A673 (cell line): ENCODE measurements at regions not wholly inside any gene's neighbourhood (a gene's known extent, or its start where the extent isn't known, plus 50 kb on each side); places are given as distances from the start of the nearest gene placed in this dataset.

Source experiments
- EZH2 ChIP-seq: fragments of 200-600 bp; sonication (generic); IDR thresholded peaks from 2 replicates; pipeline ENCODE4 v1.6.1; 2017; ENCODE audit warnings: borderline replicate concordance, low read depth, mild to moderate bottlenecking, mixed read lengths, antibody characterized with exemption, low read length; ENCODE audit not compliant: poor library complexity, severe bottlenecking
- TF ChIP-seq, protein P1 (sequence below): fragments of 300-800, 200-600 bp; sonication (generic); conservative IDR thresholded peaks from 2 replicates; pipeline ENCODE4 v1.5.1; 2017; ENCODE audit warnings: low read depth, mild to moderate bottlenecking, antibody characterized with exemption, low read length, moderate library complexity, mixed read lengths

DNA sequence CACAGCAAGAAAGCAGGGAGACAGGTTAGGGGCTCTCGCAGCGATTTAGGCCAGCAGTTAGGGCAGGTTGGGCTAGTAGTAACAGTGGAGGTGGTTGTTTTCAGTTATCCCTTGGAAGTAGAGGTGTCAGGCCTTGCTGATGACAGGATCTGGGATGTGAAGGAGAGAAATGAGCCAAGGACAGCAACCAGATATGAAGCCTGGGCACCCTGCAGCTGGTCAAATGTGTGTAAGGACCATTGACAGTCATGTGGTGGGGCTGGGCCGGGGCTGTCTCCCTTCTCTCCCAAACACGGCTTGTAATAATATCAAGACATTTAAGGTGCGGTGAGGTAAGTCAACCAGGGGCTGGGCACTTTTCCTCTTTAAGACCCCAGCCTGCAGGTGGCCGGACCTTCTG lies 112.5 kb upstream of the IGFBP3 start:
- TF ChIP-seq, protein P1, sequence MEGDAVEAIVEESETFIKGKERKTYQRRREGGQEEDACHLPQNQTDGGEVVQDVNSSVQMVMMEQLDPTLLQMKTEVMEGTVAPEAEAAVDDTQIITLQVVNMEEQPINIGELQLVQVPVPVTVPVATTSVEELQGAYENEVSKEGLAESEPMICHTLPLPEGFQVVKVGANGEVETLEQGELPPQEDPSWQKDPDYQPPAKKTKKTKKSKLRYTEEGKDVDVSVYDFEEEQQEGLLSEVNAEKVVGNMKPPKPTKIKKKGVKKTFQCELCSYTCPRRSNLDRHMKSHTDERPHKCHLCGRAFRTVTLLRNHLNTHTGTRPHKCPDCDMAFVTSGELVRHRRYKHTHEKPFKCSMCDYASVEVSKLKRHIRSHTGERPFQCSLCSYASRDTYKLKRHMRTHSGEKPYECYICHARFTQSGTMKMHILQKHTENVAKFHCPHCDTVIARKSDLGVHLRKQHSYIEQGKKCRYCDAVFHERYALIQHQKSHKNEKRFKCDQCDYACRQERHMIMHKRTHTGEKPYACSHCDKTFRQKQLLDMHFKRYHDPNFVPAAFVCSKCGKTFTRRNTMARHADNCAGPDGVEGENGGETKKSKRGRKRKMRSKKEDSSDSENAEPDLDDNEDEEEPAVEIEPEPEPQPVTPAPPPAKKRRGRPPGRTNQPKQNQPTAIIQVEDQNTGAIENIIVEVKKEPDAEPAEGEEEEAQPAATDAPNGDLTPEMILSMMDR, result no peak
- TF ChIP-seq EZH2, result no peak
